Endothelial cell of umbilical vein (primary cell): ENCODE measurements at regions not wholly inside any gene's neighbourhood (a gene's known extent, or its start where the extent isn't known, plus 50 kb on each side); places are given as distances from the start of the nearest gene placed in this dataset.

Source experiments
- BruUV-seq: library from RNA; stranded (reverse); fragments of 400-500 nt; replicated peaks from 2 replicates; lab custom pipeline; 2021; lab: Mats Ljungman, UMichigan
- CTCF ChIA-PET: fragments of 300-600, 350-600 bp; sonication (Branson Sonifier 250); formaldehyde crosslinking; loops from one replicate; lab custom pipeline; 2021; ENCODE audit warnings: antibody characterized with exemption, inconsistent platforms; lab: Charles Lee
- POLR2A ChIA-PET: fragments of 300-600, 350-600 bp; sonication (Branson Sonifier 250); formaldehyde crosslinking; loops from one replicate; lab custom pipeline; 2021; ENCODE audit warnings: antibody characterized with exemption, inconsistent platforms; lab: Charles Lee
- DNase-seq: peaks from one replicate; pipeline ENCODE4 v3.0.0-alpha.2; 2011; ENCODE audit warnings: low read depth, low spot score
- FAIRE-seq: peaks from 2 replicates; lab custom pipeline; 2011; peaks lifted over from hg19 to GRCh38; lab: Jason Lieb, UNC
- H2AFZ ChIP-seq: 2 replicates; pipeline ENCODE4 v1.6.0; 2012; ENCODE audit warnings: low read depth, low read length, control low read depth, inconsistent platforms
- H3K27ac ChIP-seq: 2 replicates; pipeline ENCODE4 v1.5.1; 2011; ENCODE audit warnings: low read depth, mild to moderate bottlenecking, control low read depth, low read length, moderate library complexity; ENCODE audit not compliant: insufficient read depth
- H3K27me3 ChIP-seq, 2 experiments: 2 replicates each; pipeline versions ENCODE4 v1.6.0 to v1.6.1; 2011; ENCODE audit warnings: low read length in 2 of 2, mixed read lengths in 1 of 2; ENCODE audit not compliant: control insufficient read depth in 2 of 2, insufficient read depth in 2 of 2
- H3K36me3 ChIP-seq, 2 experiments: 2 replicates in 1 of 2; 3 replicates in 1 of 2; pipeline ENCODE4 v1.5.1; 2011; ENCODE audit warnings: low read length in 2 of 2, mild to moderate bottlenecking in 1 of 2, moderate library complexity in 1 of 2; ENCODE audit not compliant: control insufficient read depth in 2 of 2, insufficient read depth in 2 of 2; ENCODE audit errors: extremely low read depth in 1 of 2
- H3K4me1 ChIP-seq: 3 replicates; pipeline ENCODE4 v1.5.1; 2011; ENCODE audit warnings: mild to moderate bottlenecking, low read length; ENCODE audit not compliant: control insufficient read depth, insufficient read depth; ENCODE audit errors: extremely low read depth
- H3K4me2 ChIP-seq: 2 replicates; pipeline ENCODE4 v1.6.1; 2011; ENCODE audit warnings: low read length, control low read depth, mixed read lengths; ENCODE audit not compliant: insufficient read depth
- H3K4me3 ChIP-seq, 3 experiments: fragments of 200-600 bp in 1 of 3; sonication (generic), shearing (Covaris generic) in 1 of 3; replicated peaks in 1 of 3; 2 replicates each; pipeline ENCODE4 v1.5.1; 2011 to 2016; ENCODE audit warnings: control low read depth in 3 of 3, low read length in 3 of 3, mild to moderate bottlenecking in 2 of 3, inconsistent platforms in 1 of 3, low read depth in 1 of 3, moderate library complexity in 1 of 3; ENCODE audit not compliant: insufficient read depth in 1 of 3
- H3K79me2 ChIP-seq: 2 replicates; pipeline ENCODE4 v1.6.0; 2012; ENCODE audit warnings: low read length, inconsistent platforms; ENCODE audit not compliant: control insufficient read depth, insufficient read depth
- H3K9ac ChIP-seq: replicated peaks from 2 replicates; pipeline ENCODE3; 2011; ENCODE audit warnings: low read length, control low read depth; ENCODE audit not compliant: insufficient read depth; ENCODE audit errors: extremely low read depth
- H3K9me1 ChIP-seq: replicated peaks from 3 replicates; pipeline ENCODE4 v1.6.0; 2011; ENCODE audit warnings: mild to moderate bottlenecking, low read length; ENCODE audit not compliant: control insufficient read depth, insufficient read depth; ENCODE audit errors: extremely low read depth
- H3K9me3 ChIP-seq: replicated peaks from 2 replicates; pipeline ENCODE4 v1.5.1; 2012; ENCODE audit warnings: low read length, inconsistent platforms; ENCODE audit not compliant: control insufficient read depth, insufficient read depth
- H4K20me1 ChIP-seq: replicated peaks from 2 replicates; pipeline ENCODE3; 2011; ENCODE audit warnings: mild to moderate bottlenecking, low read length; ENCODE audit not compliant: control insufficient read depth, insufficient read depth; ENCODE audit errors: extremely low read depth
- EZH2 ChIP-seq: IDR thresholded peaks from 2 replicates; pipeline ENCODE4 v1.6.1; 2012; ENCODE audit warnings: borderline replicate concordance, low read depth, mild to moderate bottlenecking, moderate library complexity, low read length, inconsistent platforms; ENCODE audit not compliant: severe bottlenecking
- FOS ChIP-seq: IDR thresholded peaks from 2 replicates; pipeline ENCODE4 v1.6.1; 2011; ENCODE audit warnings: mild to moderate bottlenecking, low read length, moderate library complexity, borderline replicate concordance; ENCODE audit not compliant: insufficient read depth
- GATA2 ChIP-seq: IDR thresholded peaks from 2 replicates; pipeline ENCODE4 v1.7.0; 2011; ENCODE audit warnings: low read depth, mild to moderate bottlenecking, moderate library complexity, mixed read lengths, low read length; ENCODE audit not compliant: insufficient read length, insufficient read depth
- JUN ChIP-seq: IDR thresholded peaks from 2 replicates; pipeline ENCODE4 v1.6.1; 2011; ENCODE audit warnings: borderline replicate concordance, low read depth; ENCODE audit not compliant: insufficient read length, insufficient read depth
- MYC ChIP-seq: IDR thresholded peaks from one replicate; pipeline ENCODE4 v1.6.1; 2011; ENCODE audit warnings: mild to moderate bottlenecking, low read depth, low read length
- POLR2A ChIP-seq: IDR thresholded peaks from 2 replicates; pipeline ENCODE4 v1.6.1; 2012; ENCODE audit warnings: low read depth, mild to moderate bottlenecking, control low read depth, low read length
- POLR2AphosphoS5 ChIP-seq: IDR thresholded peaks from 2 replicates; pipeline ENCODE4 v1.6.1; 2012; ENCODE audit warnings: low read depth, mild to moderate bottlenecking, control low read depth, low read length, moderate library complexity; ENCODE audit not compliant: insufficient read depth
- dilution Hi-C: fragments of 300-500 bp; cut with MboI; formaldehyde crosslinking; loops from one replicate; pipeline ENCODE4 v1.15.0; 2019; ENCODE audit warnings: low sequenced_read_pairs; ENCODE audit not compliant: extremely low pct_ligation_motif_present
- intact Hi-C: fragments of 100-400 bp; cut with micrococcal nuclease; formaldehyde crosslinking; loops from one replicate; pipeline ENCODE4 v1.10.0; 2022
- TF ChIP-seq, protein P1 (sequence below): IDR thresholded peaks from 2 replicates; pipeline ENCODE4 v1.6.1; 2011; ENCODE audit not compliant: insufficient read depth, insufficient read length
- TF ChIP-seq, protein P2 (sequence below), 2 donors: IDR thresholded peaks; 1 replicate in 1 of 2; 2 replicates in 1 of 2; pipeline ENCODE4 v1.5.1; 2011; ENCODE audit warnings: low read length in 2 of 2, mild to moderate bottlenecking in 2 of 2, moderate library complexity in 2 of 2, control low read depth in 1 of 2, inconsistent platforms in 1 of 2, low read depth in 1 of 2; ENCODE audit not compliant: insufficient read depth in 1 of 2; ENCODE audit errors: extremely low read depth in 1 of 2

DNA sequence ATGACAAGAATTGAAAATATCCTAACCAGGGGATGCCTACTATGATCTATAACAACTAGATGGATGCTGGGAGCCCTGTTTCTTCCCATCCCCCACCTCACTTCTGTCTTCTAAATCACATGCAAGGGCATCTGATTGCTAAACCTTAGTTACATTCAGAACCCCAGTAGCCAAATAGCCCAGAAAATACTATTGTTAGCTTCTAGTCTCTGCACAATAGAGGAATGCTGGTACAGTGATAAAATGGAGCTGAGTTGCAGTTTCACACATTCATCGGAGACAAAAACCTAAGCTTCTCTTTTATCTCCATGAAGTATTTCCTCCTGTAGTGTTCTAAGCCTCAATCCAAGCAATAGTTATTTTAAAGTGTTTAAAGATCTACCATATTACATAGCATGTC, 942.9 kb downstream of the RPS29 start:
- Histone ChIP-seq H3K79me2 (no peaks in the 10 kb centered on the region), H2AFZ (no peak overlapping the region), H3K9me3 (peaks cover 1% of the 10 kb centered on the region), H3K9me1 (no peaks in the 10 kb centered on the region), H3K27ac (no peak overlapping the region), H3K9ac (no peak overlapping the region), H3K36me3 (no peaks in the 10 kb centered on the region), H3K4me2 (no peak overlapping the region), H3K4me1 (no peaks in the 10 kb centered on the region), H4K20me1 (no peaks in the 10 kb centered on the region), H3K4me3 (no peak overlapping the region), H3K27me3 (no peaks in the 10 kb centered on the region)
- BruUV-seq, result no TSS peak
- FAIRE-seq, result no peak
- DNase-seq, result no peak
- POLR2A ChIA-PET, result no interaction called here
- CTCF ChIA-PET, result no interaction called here
- TF ChIP-seq POLR2AphosphoS5 (no peak), EZH2 (no peak), POLR2A (no peak), GATA2 (no peak), JUN (no peak), FOS (no peak), MYC (no peak)
- TF ChIP-seq, protein P1, sequence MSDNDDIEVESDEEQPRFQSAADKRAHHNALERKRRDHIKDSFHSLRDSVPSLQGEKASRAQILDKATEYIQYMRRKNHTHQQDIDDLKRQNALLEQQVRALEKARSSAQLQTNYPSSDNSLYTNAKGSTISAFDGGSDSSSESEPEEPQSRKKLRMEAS, result no peak
- TF ChIP-seq, protein P2, sequence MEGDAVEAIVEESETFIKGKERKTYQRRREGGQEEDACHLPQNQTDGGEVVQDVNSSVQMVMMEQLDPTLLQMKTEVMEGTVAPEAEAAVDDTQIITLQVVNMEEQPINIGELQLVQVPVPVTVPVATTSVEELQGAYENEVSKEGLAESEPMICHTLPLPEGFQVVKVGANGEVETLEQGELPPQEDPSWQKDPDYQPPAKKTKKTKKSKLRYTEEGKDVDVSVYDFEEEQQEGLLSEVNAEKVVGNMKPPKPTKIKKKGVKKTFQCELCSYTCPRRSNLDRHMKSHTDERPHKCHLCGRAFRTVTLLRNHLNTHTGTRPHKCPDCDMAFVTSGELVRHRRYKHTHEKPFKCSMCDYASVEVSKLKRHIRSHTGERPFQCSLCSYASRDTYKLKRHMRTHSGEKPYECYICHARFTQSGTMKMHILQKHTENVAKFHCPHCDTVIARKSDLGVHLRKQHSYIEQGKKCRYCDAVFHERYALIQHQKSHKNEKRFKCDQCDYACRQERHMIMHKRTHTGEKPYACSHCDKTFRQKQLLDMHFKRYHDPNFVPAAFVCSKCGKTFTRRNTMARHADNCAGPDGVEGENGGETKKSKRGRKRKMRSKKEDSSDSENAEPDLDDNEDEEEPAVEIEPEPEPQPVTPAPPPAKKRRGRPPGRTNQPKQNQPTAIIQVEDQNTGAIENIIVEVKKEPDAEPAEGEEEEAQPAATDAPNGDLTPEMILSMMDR (IDR thresholded peaks at IDR 0.05; ENCODE audit: extremely low read depth in 1 of 2, insufficient read depth in 1 of 2, low read depth in 1 of 2, low read length in 2 of 2), result no peak
- intact Hi-C loops, result no loop called here
- dilution Hi-C loops, result no loop called here
